H9 (cell line): ENCODE measurements at regions not wholly inside any gene's neighbourhood (a gene's known extent, or its start where the extent isn't known, plus 50 kb on each side); places are given as distances from the start of the nearest gene placed in this dataset.
A peak's percentile ranks its signal among the peaks of the same experiment; 100 is the strongest.
"Not testable (repeated sequence)": the region's sequence is repeated elsewhere in the genome, so short reads cannot be mapped to it uniquely, and the experiment has no call there.

Experiments
- DNase-seq: peaks from one replicate; pipeline ENCODE4 v3.0.0-alpha.2; 2017
- H2AFZ ChIP-seq: one replicate; pipeline ENCODE4 v1.6.1; 2013; ENCODE audit warnings: mild to moderate bottlenecking, low read length, control low read depth, moderate library complexity
- H2AK5ac ChIP-seq: 2 replicates; pipeline ENCODE4 v1.6.1; 2013; ENCODE audit warnings: low read length, control low read depth, mixed read lengths; ENCODE audit not compliant: insufficient read length
- H2BK120ac ChIP-seq: one replicate; pipeline ENCODE4 v1.6.1; 2013; ENCODE audit warnings: low read depth, mild to moderate bottlenecking, low read length, control low read depth, inconsistent platforms; ENCODE audit not compliant: poor library complexity, severe bottlenecking
- H2BK12ac ChIP-seq: 2 replicates; pipeline ENCODE4 v1.6.1; 2013; ENCODE audit warnings: low read length, control low read depth, mixed read lengths, low read depth; ENCODE audit not compliant: insufficient read length
- H2BK15ac ChIP-seq: 2 replicates; pipeline ENCODE4 v1.6.1; 2013; ENCODE audit warnings: low read depth, low read length, control low read depth
- H2BK20ac ChIP-seq: one replicate; pipeline ENCODE4 v1.6.1; 2013; ENCODE audit warnings: low read depth, mild to moderate bottlenecking, low read length, control low read depth, inconsistent platforms; ENCODE audit not compliant: poor library complexity, severe bottlenecking
- H2BK5ac ChIP-seq: 2 replicates; pipeline ENCODE4 v1.6.1; 2013; ENCODE audit warnings: low read length, control low read depth, mixed read lengths; ENCODE audit not compliant: insufficient read length
- H3K14ac ChIP-seq: 2 replicates; pipeline ENCODE4 v1.6.1; 2013; ENCODE audit warnings: low read length, control low read depth; ENCODE audit not compliant: insufficient read depth
- H3K18ac ChIP-seq: 2 replicates; pipeline ENCODE4 v1.6.1; 2013; ENCODE audit warnings: low read depth, mild to moderate bottlenecking, mixed read lengths, low read length, control low read depth; ENCODE audit not compliant: insufficient read length
- H3K23ac ChIP-seq: 2 replicates; pipeline ENCODE4 v1.6.1; 2013; ENCODE audit warnings: low read length, control low read depth, mixed read lengths, low read depth; ENCODE audit not compliant: insufficient read length
- H3K23me2 ChIP-seq: 2 replicates; pipeline ENCODE4 v1.6.1; 2013; ENCODE audit warnings: low read depth, mild to moderate bottlenecking, mixed read lengths, low read length, control low read depth; ENCODE audit not compliant: insufficient read length, poor library complexity, severe bottlenecking
- H3K27ac ChIP-seq: 2 replicates; pipeline ENCODE4 v1.5.1; 2013; ENCODE audit warnings: low read length, control low read depth, mixed read lengths, low read depth; ENCODE audit not compliant: insufficient read length
- H3K27me3 ChIP-seq: 2 replicates; pipeline ENCODE4 v1.6.1; 2013; ENCODE audit warnings: low read length, control low read depth, inconsistent platforms; ENCODE audit not compliant: insufficient read depth
- H3K4ac ChIP-seq: 2 replicates; pipeline ENCODE4 v1.6.1; 2013; ENCODE audit warnings: low read depth, mild to moderate bottlenecking, control low read depth, inconsistent platforms, low read length, moderate library complexity
- H3K4me1 ChIP-seq: 2 replicates; pipeline ENCODE4 v1.6.1; 2013; ENCODE audit warnings: low read length, control low read depth, inconsistent platforms; ENCODE audit not compliant: insufficient read depth
- H3K4me2 ChIP-seq: 2 replicates; pipeline ENCODE4 v1.6.1; 2013; ENCODE audit warnings: low read length, control low read depth, mixed read lengths; ENCODE audit not compliant: insufficient read length, insufficient read depth
- H3K56ac ChIP-seq: 2 replicates; pipeline ENCODE4 v1.6.1; 2013; ENCODE audit warnings: low read depth, mild to moderate bottlenecking, mixed read lengths, low read length, control low read depth; ENCODE audit not compliant: insufficient read length
- H3K79me1 ChIP-seq: 2 replicates; pipeline ENCODE4 v1.6.1; 2013; ENCODE audit warnings: low read depth, mild to moderate bottlenecking, moderate library complexity, low read length, control low read depth, inconsistent platforms; ENCODE audit not compliant: insufficient read depth, poor library complexity, severe bottlenecking
- H3K79me2 ChIP-seq: 2 replicates; pipeline ENCODE4 v1.6.1; 2013; ENCODE audit warnings: low read length, control low read depth, inconsistent platforms; ENCODE audit not compliant: insufficient read depth
- H3K9ac ChIP-seq: 2 replicates; pipeline ENCODE4 v1.6.1; 2013; ENCODE audit warnings: low read length, control low read depth, mixed read lengths; ENCODE audit not compliant: insufficient read length; ENCODE audit errors: extremely low read depth
- H3K9me3 ChIP-seq: one replicate; pipeline ENCODE4 v1.6.1; 2013; ENCODE audit warnings: low read depth, low read length, inconsistent platforms; ENCODE audit not compliant: control insufficient read depth
- H3T11ph ChIP-seq: one replicate; pipeline ENCODE4 v1.6.1; 2013; ENCODE audit warnings: mild to moderate bottlenecking, low read length, control low read depth, inconsistent platforms
- H4K20me1 ChIP-seq: one replicate; pipeline ENCODE4 v1.6.1; 2013; ENCODE audit not compliant: control insufficient read depth, insufficient read length, insufficient read depth
- H4K5ac ChIP-seq: 2 replicates; pipeline ENCODE4 v1.6.1; 2013; ENCODE audit warnings: low read depth, mild to moderate bottlenecking, mixed read lengths, low read length, control low read depth; ENCODE audit not compliant: insufficient read length
- H4K8ac ChIP-seq: replicated peaks from 2 replicates; pipeline ENCODE4 v1.6.1; 2013; ENCODE audit warnings: low read length, control low read depth, mixed read lengths, low read depth; ENCODE audit not compliant: insufficient read length
- H4K91ac ChIP-seq: 2 replicates; pipeline ENCODE4 v1.6.1; 2013; ENCODE audit warnings: low read depth, mild to moderate bottlenecking, moderate library complexity, mixed read lengths, low read length, control low read depth; ENCODE audit not compliant: insufficient read length
- H3K27ac Mint-ChIP-seq, 3 experiments: 2 replicates in 2 of 3; 3 replicates in 1 of 3; pipeline ENCODE4 v1.8.0; 2020 to 2021; ENCODE audit warnings: mixed read lengths in 3 of 3, mild to moderate bottlenecking in 1 of 3, moderate library complexity in 1 of 3
- H3K27me3 Mint-ChIP-seq: 2 replicates; pipeline ENCODE4 v1.8.0; 2021; ENCODE audit warnings: low read depth, mild to moderate bottlenecking, moderate library complexity, mixed read lengths
- H3K36me3 Mint-ChIP-seq, 3 experiments: 2 replicates in 2 of 3; 3 replicates in 1 of 3; pipeline ENCODE4 v1.8.0; 2020 to 2021; ENCODE audit warnings: low read depth in 3 of 3, mixed read lengths in 3 of 3; ENCODE audit not compliant: insufficient read depth in 1 of 3
- H3K4me1 Mint-ChIP-seq, 2 experiments: 2 replicates each; pipeline ENCODE4 v1.8.0; 2020; ENCODE audit warnings: mixed read lengths in 2 of 2
- H3K4me3 Mint-ChIP-seq, 2 experiments: 2 replicates in 1 of 2; 3 replicates in 1 of 2; pipeline ENCODE4 v1.8.0; 2020 to 2021; ENCODE audit warnings: mild to moderate bottlenecking in 2 of 2, mixed read lengths in 2 of 2, moderate library complexity in 1 of 2
- H3K9me3 Mint-ChIP-seq, 2 experiments: 2 replicates in 1 of 2; 3 replicates in 1 of 2; pipeline ENCODE4 v1.8.0; 2020; ENCODE audit warnings: mild to moderate bottlenecking in 2 of 2, mixed read lengths in 2 of 2, moderate library complexity in 1 of 2
- WGBS: extraction: QIAGEN DNeasy Blood & Tissue Kit; methylation state at CpG from one replicate; pipeline ENCODE4 v1.1.7; 2013; ENCODE audit warnings: missing lambda C conversion rate, low lambda C conversion rate, mixed read lengths; ENCODE audit not compliant: insufficient read length; ENCODE audit errors: extremely low coverage; 5-methylcytosine and 5-hydroxymethylcytosine counted together
- TF ChIP-seq, protein P1 (sequence below): fragments of 200-600 bp; sonication (generic); conservative IDR thresholded peaks from 3 replicates; pipeline ENCODE4 v1.8.0; 2021; ENCODE audit warnings: antibody characterized with exemption, mild to moderate bottlenecking

DNA sequence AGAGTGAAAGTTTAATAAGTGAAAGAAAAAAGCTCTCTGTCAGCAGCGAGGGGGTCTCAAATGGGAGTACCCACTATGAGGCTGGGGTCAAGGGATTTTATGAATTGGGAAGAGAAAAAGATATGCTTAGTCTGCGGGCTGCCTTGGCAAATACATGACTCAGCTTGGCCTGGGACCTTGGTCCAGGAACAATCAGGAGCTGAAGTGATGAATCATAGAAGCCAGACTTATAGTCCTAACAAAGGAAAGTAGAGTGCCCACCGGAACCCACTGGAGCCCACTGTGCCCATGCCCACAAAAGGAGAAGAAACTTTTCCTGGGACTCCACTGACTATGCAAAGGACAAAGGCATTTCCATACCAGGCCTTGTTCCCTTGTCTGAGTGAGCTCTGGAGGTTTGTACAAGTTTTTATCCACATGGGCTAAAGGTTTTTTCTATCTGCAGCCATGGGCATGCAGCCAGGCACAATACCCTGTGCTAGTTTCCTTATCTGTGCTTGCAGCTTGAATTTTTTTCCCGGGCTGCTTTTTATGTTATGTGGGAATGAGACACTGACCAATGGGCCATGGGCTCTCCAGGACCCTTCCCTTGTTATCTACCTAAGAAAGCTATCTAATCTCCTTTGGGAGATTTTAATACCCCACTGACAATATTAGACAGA is 201.7 kb downstream of the FAM133A start:
- Histone ChIP-seq H2BK5ac (no peak overlapping the region), H3K27me3 (no peaks in the 10 kb centered on the region), H3K79me1 (no peaks in the 10 kb centered on the region), H3K4ac (no peak overlapping the region), H3T11ph (no peak overlapping the region), H2BK12ac (no peak overlapping the region), H3K18ac (no peak overlapping the region), H4K91ac (no peak overlapping the region), H3K14ac (no peak overlapping the region), H3K27ac (no peak overlapping the region), H4K8ac (no peak overlapping the region), H3K4me2 (no peak overlapping the region), H3K23me2 (no peaks in the 10 kb centered on the region), H3K56ac (no peak overlapping the region), H2BK20ac (no peak overlapping the region), H3K79me2 (no peaks in the 10 kb centered on the region), H4K5ac (no peak overlapping the region), H2AK5ac (no peak overlapping the region), H3K23ac (no peak overlapping the region), H3K9me3 (peaks cover 5% of the 10 kb centered on the region), H3K9ac (no peak overlapping the region), H2BK120ac (no peak overlapping the region), H2AFZ (no peak overlapping the region), H2BK15ac (no peak overlapping the region), H4K20me1 (no peaks in the 10 kb centered on the region), H3K4me1 (peaks cover 2% of the 10 kb centered on the region; the same call in 1 of the 2 replicates)
- Mint-ChIP-seq H3K27me3 (no peaks in the 10 kb centered on the region), H3K27ac (peak overlapping the region in 1 of 3 experiments; percentile 55; a peak in 2 of 7 replicates), H3K36me3 (peaks cover 49 to 57% (median 55%) of the 10 kb centered on the region in 3 experiments), H3K9me3 (peaks cover 53 to 55% of the 10 kb centered on the region in 2 experiments), H3K4me3 (no peak overlapping the region), H3K4me1 (peaks cover 16 to 19% of the 10 kb centered on the region in 2 experiments)
- no peak for DNase-seq
- TF ChIP-seq, protein P1, sequence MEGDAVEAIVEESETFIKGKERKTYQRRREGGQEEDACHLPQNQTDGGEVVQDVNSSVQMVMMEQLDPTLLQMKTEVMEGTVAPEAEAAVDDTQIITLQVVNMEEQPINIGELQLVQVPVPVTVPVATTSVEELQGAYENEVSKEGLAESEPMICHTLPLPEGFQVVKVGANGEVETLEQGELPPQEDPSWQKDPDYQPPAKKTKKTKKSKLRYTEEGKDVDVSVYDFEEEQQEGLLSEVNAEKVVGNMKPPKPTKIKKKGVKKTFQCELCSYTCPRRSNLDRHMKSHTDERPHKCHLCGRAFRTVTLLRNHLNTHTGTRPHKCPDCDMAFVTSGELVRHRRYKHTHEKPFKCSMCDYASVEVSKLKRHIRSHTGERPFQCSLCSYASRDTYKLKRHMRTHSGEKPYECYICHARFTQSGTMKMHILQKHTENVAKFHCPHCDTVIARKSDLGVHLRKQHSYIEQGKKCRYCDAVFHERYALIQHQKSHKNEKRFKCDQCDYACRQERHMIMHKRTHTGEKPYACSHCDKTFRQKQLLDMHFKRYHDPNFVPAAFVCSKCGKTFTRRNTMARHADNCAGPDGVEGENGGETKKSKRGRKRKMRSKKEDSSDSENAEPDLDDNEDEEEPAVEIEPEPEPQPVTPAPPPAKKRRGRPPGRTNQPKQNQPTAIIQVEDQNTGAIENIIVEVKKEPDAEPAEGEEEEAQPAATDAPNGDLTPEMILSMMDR, result no peak
- no CpG with 5 or more reads among the region's 4 CpGs for WGBS

DNA sequence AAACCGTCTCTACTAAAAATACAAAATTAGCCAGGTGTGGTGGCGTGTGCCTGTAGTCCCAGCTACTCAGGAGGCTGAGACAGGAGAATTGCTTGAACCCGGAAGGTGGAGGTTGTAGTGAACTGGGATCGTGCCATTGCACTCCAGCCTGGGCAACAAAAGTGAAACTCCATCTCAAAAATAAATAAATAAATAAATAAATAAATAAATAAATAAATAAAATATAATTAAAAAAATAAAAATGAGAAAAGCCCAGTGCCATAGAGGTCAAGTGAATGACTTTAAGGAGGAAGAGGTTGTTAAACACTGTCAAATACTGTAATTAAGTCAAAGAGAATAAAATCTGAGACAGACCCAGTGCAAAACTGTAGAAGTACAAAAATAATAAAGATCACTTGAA is 247.0 kb downstream of the FAM133A start:
- not testable (repeated sequence) for H3K4me3 Mint-ChIP-seq, H3K27me3 ChIP-seq, H3K14ac ChIP-seq, H2AFZ ChIP-seq, H2BK120ac ChIP-seq, H4K5ac ChIP-seq, H3K4ac ChIP-seq, H3K27ac ChIP-seq, H2BK5ac ChIP-seq, H3K36me3 Mint-ChIP-seq, H3K79me2 ChIP-seq, H2AK5ac ChIP-seq, H4K8ac ChIP-seq, H3K9me3 ChIP-seq, H2BK20ac ChIP-seq, H3K27me3 Mint-ChIP-seq, H3K79me1 ChIP-seq, DNase-seq, H3T11ph ChIP-seq, H3K4me1 Mint-ChIP-seq, H3K9me3 Mint-ChIP-seq, H2BK15ac ChIP-seq, H3K56ac ChIP-seq, H3K23me2 ChIP-seq, H4K91ac ChIP-seq, H4K20me1 ChIP-seq, H2BK12ac ChIP-seq, H3K27ac Mint-ChIP-seq, H3K23ac ChIP-seq, H3K9ac ChIP-seq, H3K18ac ChIP-seq, H3K4me1 ChIP-seq, H3K4me2 ChIP-seq
- WGBS, result no CpG with 5 or more reads among the region's 4 CpGs
